IMR-90 (cell line): ENCODE measurements at regions not wholly inside any gene's neighbourhood (a gene's known extent, or its start where the extent isn't known, plus 50 kb on each side); places are given as distances from the start of the nearest gene placed in this dataset.

Source experiments
- ATAC-seq: fragments of 200-7000 bp; cut with Tn5 transposase; 2 replicates; pipeline ENCODE4 v1.9.1; 2020; ENCODE audit warnings: low read depth, mild to moderate bottlenecking, moderate library complexity
- BruUV-seq: library from RNA; stranded (reverse); fragments of 400-500 nt; replicated peaks from 2 replicates; lab custom pipeline; 2021; lab: Mats Ljungman, UMichigan
- CTCF ChIA-PET: fragments of 300-600 bp; formaldehyde crosslinking; extraction: SDS; loops from one replicate; lab custom pipeline; 2021; ENCODE audit warnings: antibody characterized with exemption; lab: Yijun Ruan, JAX
- POLR2A ChIA-PET: fragments of 300-600 bp; sonication (Branson Sonifier 250); formaldehyde crosslinking; loops from one replicate; lab custom pipeline; 2022; ENCODE audit warnings: antibody characterized with exemption; ENCODE audit not compliant: unreplicated experiment; lab: Charles Lee
- DNase-seq: peaks from one replicate; pipeline ENCODE4 v3.0.0; 2013
- H2AFZ ChIP-seq: replicated peaks from 2 replicates; pipeline ENCODE3; 2013; ENCODE audit warnings: low read length, mild to moderate bottlenecking; ENCODE audit not compliant: poor library complexity
- H2AK5ac ChIP-seq: 2 replicates; pipeline ENCODE4 v1.6.1; 2013; ENCODE audit warnings: low read depth, low read length, inconsistent platforms
- H2AK9ac ChIP-seq: replicated peaks from 2 replicates; pipeline ENCODE3; 2013; ENCODE audit warnings: mild to moderate bottlenecking, low read depth, low read length, moderate library complexity; ENCODE audit not compliant: poor library complexity
- H2BK120ac ChIP-seq: 2 replicates; pipeline ENCODE4 v1.6.1; 2013; ENCODE audit warnings: low read depth, low read length, inconsistent platforms
- H2BK15ac ChIP-seq: 3 replicates; pipeline ENCODE4 v1.6.1; 2013; ENCODE audit warnings: low read depth, low read length, inconsistent platforms
- H2BK20ac ChIP-seq: 2 replicates; pipeline ENCODE4 v1.6.1; 2013; ENCODE audit warnings: low read depth, mild to moderate bottlenecking, inconsistent platforms, low read length, moderate library complexity
- H2BK5ac ChIP-seq: 2 replicates; pipeline ENCODE4 v1.6.1; 2013; ENCODE audit warnings: mild to moderate bottlenecking, low read depth, low read length, inconsistent platforms; ENCODE audit not compliant: poor library complexity, severe bottlenecking
- H3K14ac ChIP-seq: replicated peaks from 2 replicates; pipeline ENCODE4 v1.6.1; 2013; ENCODE audit warnings: low read depth, low read length, inconsistent platforms
- H3K18ac ChIP-seq: 2 replicates; pipeline ENCODE4 v1.6.1; 2013; ENCODE audit warnings: low read depth, low read length, control low read depth
- H3K23ac ChIP-seq: 2 replicates; pipeline ENCODE4 v1.6.1; 2013; ENCODE audit warnings: low read depth, low read length, inconsistent platforms
- H3K27ac ChIP-seq: 2 replicates; pipeline ENCODE4 v1.5.1; 2013; ENCODE audit warnings: mild to moderate bottlenecking, control low read depth, low read length; ENCODE audit not compliant: insufficient read depth
- H3K27me3 ChIP-seq: 2 replicates; pipeline ENCODE4 v1.6.1; 2013; ENCODE audit warnings: low read length; ENCODE audit not compliant: control insufficient read depth, insufficient read depth
- H3K36me3 ChIP-seq: 2 replicates; pipeline ENCODE4 v1.6.1; 2013; ENCODE audit warnings: low read length, mixed read lengths; ENCODE audit not compliant: control insufficient read depth, insufficient read depth
- H3K4ac ChIP-seq: 2 replicates; pipeline ENCODE4 v1.6.1; 2013; ENCODE audit warnings: low read depth, low read length, inconsistent platforms
- H3K4me1 ChIP-seq: 2 replicates; pipeline ENCODE4 v1.6.1; 2013; ENCODE audit warnings: low read length, mixed read lengths; ENCODE audit not compliant: control insufficient read depth, insufficient read depth
- H3K4me2 ChIP-seq: 2 replicates; pipeline ENCODE4 v1.6.1; 2013; ENCODE audit warnings: low read depth, mild to moderate bottlenecking, control low read depth, low read length, moderate library complexity
- H3K4me3 ChIP-seq: 2 replicates; pipeline ENCODE4 v1.5.1; 2013; ENCODE audit warnings: low read depth, mild to moderate bottlenecking, control low read depth, low read length, moderate library complexity; ENCODE audit not compliant: insufficient read depth
- H3K56ac ChIP-seq: 2 replicates; pipeline ENCODE4 v1.6.1; 2013; ENCODE audit warnings: low read length, inconsistent platforms; ENCODE audit not compliant: insufficient read depth; ENCODE audit errors: extremely low read depth
- H3K79me1 ChIP-seq, 2 experiments: 2 replicates each; pipeline ENCODE4 v1.6.1; 2013; ENCODE audit warnings: low read length in 2 of 2, inconsistent platforms in 1 of 2, low read depth in 1 of 2
- H3K9ac ChIP-seq: 2 replicates; pipeline ENCODE4 v1.6.1; 2013; ENCODE audit warnings: low read depth, low read length, control low read depth
- H3K9me1 ChIP-seq: 2 replicates; pipeline ENCODE4 v1.6.1; 2013; ENCODE audit warnings: low read length, inconsistent platforms; ENCODE audit not compliant: insufficient read depth
- H3K9me3 ChIP-seq: 2 replicates; pipeline ENCODE4 v1.6.1; 2013; ENCODE audit warnings: low read length; ENCODE audit not compliant: control insufficient read depth, insufficient read depth
- H4K20me1 ChIP-seq: 2 replicates; pipeline ENCODE4 v1.6.1; 2013; ENCODE audit warnings: low read length, inconsistent platforms; ENCODE audit not compliant: insufficient read depth
- H4K5ac ChIP-seq: 2 replicates; pipeline ENCODE4 v1.6.1; 2013; ENCODE audit warnings: mild to moderate bottlenecking, low read depth, low read length, control low read depth
- H4K8ac ChIP-seq, 2 experiments: 2 replicates each; pipeline ENCODE4 v1.6.1; 2013; ENCODE audit warnings: low read depth in 2 of 2, low read length in 2 of 2, control low read depth in 1 of 2, inconsistent platforms in 1 of 2
- H4K91ac ChIP-seq: 2 replicates; pipeline ENCODE4 v1.6.1; 2013; ENCODE audit warnings: low read depth, low read length, inconsistent platforms; ENCODE audit not compliant: insufficient read depth
- BHLHE40 ChIP-seq: fragments of 150-350 bp; IDR thresholded peaks from 2 replicates; pipeline ENCODE4 v1.6.1; 2016; ENCODE audit warnings: mild to moderate bottlenecking, low read depth, low read length
- CEBPB ChIP-seq: IDR thresholded peaks from 2 replicates; pipeline ENCODE4 v1.6.1; 2012; ENCODE audit warnings: low read depth, low read length, improper control_type of control experiment
- CHD1 ChIP-seq: IDR thresholded peaks from 2 replicates; pipeline ENCODE4 v1.6.1; 2012; ENCODE audit warnings: low read depth, low read length, improper control_type of control experiment
- FOS ChIP-seq: fragments of 150-350 bp; IDR thresholded peaks from 2 replicates; pipeline ENCODE4 v1.6.1; 2016; ENCODE audit warnings: low read depth, low read length
- MAFK ChIP-seq: IDR thresholded peaks from 2 replicates; pipeline ENCODE4 v1.6.1; 2012; ENCODE audit warnings: low read depth, low read length, improper control_type of control experiment
- MAZ ChIP-seq: IDR thresholded peaks from 2 replicates; pipeline ENCODE4 v1.6.1; 2012; ENCODE audit warnings: low read depth, mild to moderate bottlenecking, low read length, improper control_type of control experiment, moderate library complexity, borderline replicate concordance
- MXI1 ChIP-seq: IDR thresholded peaks from 2 replicates; pipeline ENCODE4 v1.6.1; 2012; ENCODE audit warnings: low read depth, mild to moderate bottlenecking, low read length, moderate library complexity, borderline replicate concordance
- NFE2L2 ChIP-seq: fragments of 150-350 bp; IDR thresholded peaks from 2 replicates; pipeline ENCODE4 v1.6.1; 2016; ENCODE audit warnings: low read depth, mild to moderate bottlenecking, low read length
- POLR2A ChIP-seq: IDR thresholded peaks from 2 replicates; pipeline ENCODE4 v1.6.1; 2012; ENCODE audit warnings: mild to moderate bottlenecking, low read depth, low read length
- RAD21 ChIP-seq: IDR thresholded peaks from 2 replicates; pipeline ENCODE4 v1.6.1; 2012; ENCODE audit warnings: low read length, improper control_type of control experiment
- RCOR1 ChIP-seq: IDR thresholded peaks from 2 replicates; pipeline ENCODE4 v1.6.1; 2012; ENCODE audit warnings: mild to moderate bottlenecking, low read length, improper control_type of control experiment; ENCODE audit not compliant: insufficient replicate concordance
- RFX5 ChIP-seq: IDR thresholded peaks from 2 replicates; pipeline ENCODE4 v1.8.0; 2012; ENCODE audit warnings: low read depth, mild to moderate bottlenecking, low read length, moderate library complexity
- SMC3 ChIP-seq: fragments of 150-350 bp; IDR thresholded peaks from 2 replicates; pipeline ENCODE4 v1.6.1; 2016; ENCODE audit warnings: low read depth, mild to moderate bottlenecking, antibody characterized with exemption, low read length, moderate library complexity
- WGBS, 2 experiments: methylation state at CpG; one replicate each; pipeline versions ENCODE4 v1.1.5 to v1.1.7; 2013; ENCODE audit warnings: missing lambda C conversion rate in 2 of 2; ENCODE audit not compliant: insufficient read length in 1 of 2; ENCODE audit errors: extremely low coverage in 2 of 2; 5-methylcytosine and 5-hydroxymethylcytosine counted together
- dilution Hi-C: fragments of 300-500 bp; cut with HindIII; formaldehyde crosslinking; loops from one replicate; pipeline ENCODE4 v1.14.3; 2018; ENCODE audit warnings: low sequenced_read_pairs; ENCODE audit not compliant: unreplicated experiment
- in situ Hi-C: fragments of 300-500 bp; cut with MboI; formaldehyde crosslinking; loops from 3 replicates; pipeline ENCODE4 v1.14.3; 2019; ENCODE audit warnings: low sequenced_read_pairs, inconsistent platforms, mixed read lengths
- intact Hi-C: fragments of 100-400 bp; cut with micrococcal nuclease; formaldehyde crosslinking; loops from 2 replicates; pipeline ENCODE4 v1.10.0; 2022
- TF ChIP-seq, protein P1 (sequence below): conservative IDR thresholded peaks from 2 replicates; pipeline ENCODE4 v1.5.1; 2012; ENCODE audit warnings: mild to moderate bottlenecking, low read depth, low read length, improper control_type of control experiment
- TF ChIP-seq, protein P2 (sequence below): fragments of 150-350 bp; IDR thresholded peaks from 2 replicates; pipeline ENCODE4 v1.6.1; 2016; ENCODE audit warnings: low read depth, mild to moderate bottlenecking, low read length, moderate library complexity, borderline replicate concordance
- TF ChIP-seq, protein P3 (sequence below): fragments of 150-350 bp; IDR thresholded peaks from 2 replicates; pipeline ENCODE4 v1.6.1; 2017; ENCODE audit warnings: mild to moderate bottlenecking, antibody characterized with exemption, low read length, low read depth

DNA sequence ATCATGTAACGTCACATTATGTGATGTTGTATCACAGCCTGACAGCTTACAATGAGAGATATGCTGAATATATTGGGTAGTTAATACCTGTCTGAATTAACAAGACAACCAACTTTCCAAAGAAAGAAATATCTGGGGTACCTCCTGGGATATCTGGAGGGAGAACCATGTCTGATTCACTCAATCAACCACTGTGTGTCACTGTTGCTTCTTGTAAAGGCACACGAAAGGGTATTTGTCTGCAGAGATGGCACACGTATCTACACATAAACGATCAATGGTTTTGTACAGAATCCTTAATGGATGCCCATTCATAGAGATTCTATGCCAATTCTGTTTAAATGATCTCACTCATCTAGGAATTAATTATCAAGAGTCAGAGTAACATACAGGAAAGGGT, 252.1 kb upstream of the TMCO5A start:
- H3K56ac ChIP-seq: no peak overlapping the region
- POLR2A ChIA-PET: no interaction called here

More for the DNA sequence above, 252.1 kb upstream of the TMCO5A start:
- in situ Hi-C loops (no loop called here), intact Hi-C loops (loop anchor here (2.0 kb wide), 1 partner anchor 198 kb away; no protein-coding TSS in a partner anchor), dilution Hi-C loops (no loop called here)
- Histone ChIP-seq H3K9ac (no peak overlapping the region), H2AFZ (no peak overlapping the region), H2BK120ac (no peak overlapping the region), H3K4ac (no peak overlapping the region), H3K14ac (no peak overlapping the region), H3K27ac (no peak overlapping the region), H3K18ac (no peak overlapping the region), H2AK5ac (no peak overlapping the region), H4K5ac (no peak overlapping the region), H3K9me3 (no peaks in the 10 kb centered on the region), H3K4me2 (no peak overlapping the region), H3K36me3 (no peaks in the 10 kb centered on the region), H3K9me1 (no peaks in the 10 kb centered on the region), H4K20me1 (no peaks in the 10 kb centered on the region), H3K79me1 (no peaks in the 10 kb centered on the region), H4K91ac (no peak overlapping the region), H2BK5ac (no peak overlapping the region), H3K4me1 (no peaks in the 10 kb centered on the region), H3K23ac (no peak overlapping the region), H3K4me3 (no peak overlapping the region), H3K27me3 (no peaks in the 10 kb centered on the region), H2BK15ac (no peak overlapping the region), H2BK20ac (no peak overlapping the region), H2AK9ac (no peak overlapping the region), H4K8ac (no peak overlapping the region)
- CTCF ChIA-PET: interaction anchor here (1.2 kb wide), 1 partner anchor 16 kb away, joined by 4 read pairs; no protein-coding TSS in a partner anchor
- TF ChIP-seq, protein P1, sequence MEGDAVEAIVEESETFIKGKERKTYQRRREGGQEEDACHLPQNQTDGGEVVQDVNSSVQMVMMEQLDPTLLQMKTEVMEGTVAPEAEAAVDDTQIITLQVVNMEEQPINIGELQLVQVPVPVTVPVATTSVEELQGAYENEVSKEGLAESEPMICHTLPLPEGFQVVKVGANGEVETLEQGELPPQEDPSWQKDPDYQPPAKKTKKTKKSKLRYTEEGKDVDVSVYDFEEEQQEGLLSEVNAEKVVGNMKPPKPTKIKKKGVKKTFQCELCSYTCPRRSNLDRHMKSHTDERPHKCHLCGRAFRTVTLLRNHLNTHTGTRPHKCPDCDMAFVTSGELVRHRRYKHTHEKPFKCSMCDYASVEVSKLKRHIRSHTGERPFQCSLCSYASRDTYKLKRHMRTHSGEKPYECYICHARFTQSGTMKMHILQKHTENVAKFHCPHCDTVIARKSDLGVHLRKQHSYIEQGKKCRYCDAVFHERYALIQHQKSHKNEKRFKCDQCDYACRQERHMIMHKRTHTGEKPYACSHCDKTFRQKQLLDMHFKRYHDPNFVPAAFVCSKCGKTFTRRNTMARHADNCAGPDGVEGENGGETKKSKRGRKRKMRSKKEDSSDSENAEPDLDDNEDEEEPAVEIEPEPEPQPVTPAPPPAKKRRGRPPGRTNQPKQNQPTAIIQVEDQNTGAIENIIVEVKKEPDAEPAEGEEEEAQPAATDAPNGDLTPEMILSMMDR: peak; percentile 36
- TF ChIP-seq, protein P2, sequence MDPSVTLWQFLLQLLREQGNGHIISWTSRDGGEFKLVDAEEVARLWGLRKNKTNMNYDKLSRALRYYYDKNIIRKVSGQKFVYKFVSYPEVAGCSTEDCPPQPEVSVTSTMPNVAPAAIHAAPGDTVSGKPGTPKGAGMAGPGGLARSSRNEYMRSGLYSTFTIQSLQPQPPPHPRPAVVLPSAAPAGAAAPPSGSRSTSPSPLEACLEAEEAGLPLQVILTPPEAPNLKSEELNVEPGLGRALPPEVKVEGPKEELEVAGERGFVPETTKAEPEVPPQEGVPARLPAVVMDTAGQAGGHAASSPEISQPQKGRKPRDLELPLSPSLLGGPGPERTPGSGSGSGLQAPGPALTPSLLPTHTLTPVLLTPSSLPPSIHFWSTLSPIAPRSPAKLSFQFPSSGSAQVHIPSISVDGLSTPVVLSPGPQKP: no peak
- TF ChIP-seq SMC3 (peak; percentile 52), RCOR1 (no peak), POLR2A (no peak), RFX5 (no peak), MXI1 (no peak), RAD21 (peak; percentile 52), MAFK (no peak), NFE2L2 (no peak), FOS (no peak), CHD1 (no peak), BHLHE40 (no peak), CEBPB (no peak), MAZ (no peak)
- TF ChIP-seq, protein P3, sequence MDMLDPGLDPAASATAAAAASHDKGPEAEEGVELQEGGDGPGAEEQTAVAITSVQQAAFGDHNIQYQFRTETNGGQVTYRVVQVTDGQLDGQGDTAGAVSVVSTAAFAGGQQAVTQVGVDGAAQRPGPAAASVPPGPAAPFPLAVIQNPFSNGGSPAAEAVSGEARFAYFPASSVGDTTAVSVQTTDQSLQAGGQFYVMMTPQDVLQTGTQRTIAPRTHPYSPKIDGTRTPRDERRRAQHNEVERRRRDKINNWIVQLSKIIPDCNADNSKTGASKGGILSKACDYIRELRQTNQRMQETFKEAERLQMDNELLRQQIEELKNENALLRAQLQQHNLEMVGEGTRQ: no peak
- ATAC-seq (peak; percentile 42; the same call in 1 of the 2 replicates), DNase-seq (peak; percentile 27)
- WGBS, 2 experiments: 61% methylated on average over 2 of the region's 4 CpGs; no CpG with 5 or more reads in 1 of the 2 experiments
- BruUV-seq: no TSS peak
